ENCODE measurements at regions not wholly inside any gene's neighbourhood (a gene's known extent, or its start where the extent isn't known, plus 50 kb on each side); places are given as distances from the start of the nearest gene placed in this dataset.

GRCh38 chr13:112639521-112639920, 50.3 kb upstream of the ATP11A start:
- peak in 1 of 42 donors; percentile 3 for DNase-seq
- intact Hi-C loops (cut with DNase I), result no loop called here

GRCh38 chr13:112638919-112639318, 50.9 kb upstream of the ATP11A start:
- peak in 1 of 42 donors; percentile 8 for DNase-seq
- intact Hi-C loops (cut with DNase I), result no loop called here

GRCh38 chr13:112638157-112638750, 50.3 kb upstream of the TUBGCP3 start:
- intact Hi-C loops (cut with DNase I), result no loop called here

More at GRCh38 chr13:112638157-112638750, 50.3 kb upstream of the TUBGCP3 start:
- peak in 1 of 42 donors; percentile 9 for DNase-seq

Data from head of caudate nucleus (tissue), 42 donors.